GM18517 (cell line): ENCODE measurements at regions not wholly inside any gene's neighbourhood (a gene's known extent, or its start where the extent isn't known, plus 50 kb on each side); places are given as distances from the start of the nearest gene placed in this dataset.
"Not testable (repeated sequence)": the region's sequence is repeated elsewhere in the genome, so short reads cannot be mapped to it uniquely, and the experiment has no call there.

Experiments
- ATAC-seq: cut with Tn5 transposase; IDR thresholded peaks from one replicate; pipeline ENCODE4 v1.9.1; 2021; ENCODE audit warnings: mild to moderate bottlenecking, moderate library complexity; ENCODE audit not compliant: unreplicated experiment

DNA sequence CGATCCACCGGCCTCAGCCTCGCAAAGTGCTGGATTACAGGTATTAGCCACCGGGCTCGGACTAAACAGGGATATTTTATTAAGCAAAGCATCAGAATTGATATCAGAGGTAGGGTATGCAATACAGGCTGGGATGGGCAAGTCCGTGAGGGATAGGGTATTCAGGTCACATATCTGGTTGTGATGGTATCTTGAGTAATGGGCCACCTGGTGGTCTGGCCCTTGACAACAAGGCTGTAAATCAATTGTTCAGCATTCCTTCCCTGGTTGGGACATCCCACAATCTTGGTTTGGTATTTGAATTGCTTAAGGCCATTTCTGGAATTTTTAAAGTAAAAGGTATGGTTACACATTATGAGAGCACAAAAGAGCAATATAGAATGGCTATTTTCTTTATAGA lies 1588.0 kb downstream of the SLITRK1 start:
- ATAC-seq: no peak

DNA sequence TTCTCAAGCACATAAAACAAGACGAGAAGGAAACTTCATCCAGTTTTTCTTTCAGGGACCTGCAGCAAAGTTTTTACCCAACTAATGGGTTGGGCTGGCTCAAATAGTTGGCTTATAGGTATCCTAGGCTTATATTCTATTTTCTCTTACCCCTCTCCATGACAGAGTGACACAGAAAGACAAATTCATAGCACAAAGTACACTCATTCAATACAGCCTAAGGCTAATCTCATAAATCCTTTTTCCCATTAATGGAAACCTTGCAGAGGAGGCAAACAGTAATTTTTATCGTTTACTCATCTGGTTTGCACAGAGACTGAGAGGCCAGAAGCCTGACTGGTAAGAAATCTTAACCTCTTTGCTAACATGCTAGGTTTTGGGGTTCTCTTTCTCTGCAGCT lies 1589.9 kb downstream of the SLITRK1 start:
- ATAC-seq: no peak

DNA sequence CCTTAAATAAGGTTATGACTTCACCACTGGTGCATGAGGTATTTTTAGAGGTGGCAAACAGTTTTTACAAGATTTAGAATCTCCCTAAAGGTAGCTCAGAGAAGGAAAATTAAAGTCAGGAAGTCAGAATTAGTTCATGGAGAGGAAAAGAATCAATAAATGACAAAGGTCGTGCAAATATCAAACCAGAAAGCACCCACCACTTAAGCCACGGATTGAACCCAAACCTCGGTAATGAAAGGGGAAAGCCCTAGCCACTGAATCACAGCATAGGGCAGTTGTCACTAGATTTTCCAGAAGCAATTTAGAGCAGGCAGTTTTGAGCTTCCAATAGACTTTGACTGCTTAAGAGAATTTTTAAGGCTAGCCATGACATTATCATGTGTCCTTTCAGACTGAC lies 1590.4 kb downstream of the SLITRK1 start:
- ATAC-seq: no peak

DNA sequence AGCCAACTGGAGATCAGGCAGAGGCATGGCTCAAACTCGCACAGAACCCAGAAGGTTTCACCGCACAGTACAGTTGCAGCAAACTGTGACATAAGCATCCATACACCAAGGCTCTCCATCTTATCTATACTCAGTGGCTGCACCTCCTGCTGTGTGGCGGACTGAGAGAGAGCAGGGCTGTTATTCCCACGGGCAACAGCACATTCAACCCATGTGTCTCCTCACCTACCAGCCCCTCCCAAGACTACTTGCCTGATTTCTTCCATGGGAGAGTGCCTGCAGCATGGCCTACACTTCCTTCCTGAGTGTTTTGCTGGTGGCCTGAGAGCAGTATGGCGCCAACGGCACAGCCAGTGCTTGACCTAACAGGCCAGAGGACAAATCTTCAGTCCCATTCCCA lies 1606.6 kb downstream of the SLITRK1 start:
- ATAC-seq: no peak

DNA sequence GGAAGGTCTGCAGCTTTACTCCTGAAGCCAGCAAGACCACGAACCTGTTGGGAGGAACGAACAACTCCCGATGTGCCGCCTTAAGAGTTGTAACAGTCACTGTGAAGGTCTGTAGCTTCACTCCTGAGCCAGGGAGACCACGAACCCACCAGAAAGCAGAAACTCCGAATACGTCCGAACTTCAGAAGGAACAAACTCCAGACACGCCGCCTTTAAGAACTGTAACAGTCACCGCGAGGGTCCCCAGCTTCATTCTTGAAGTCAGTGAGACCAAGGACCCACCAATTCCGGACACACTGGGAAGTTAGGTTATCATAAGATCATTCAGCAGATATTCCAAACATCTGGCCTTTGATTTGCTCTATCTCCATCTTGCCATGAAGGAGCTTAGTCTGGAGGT lies 1623.0 kb downstream of the SLITRK1 start:
- ATAC-seq: no peak

DNA sequence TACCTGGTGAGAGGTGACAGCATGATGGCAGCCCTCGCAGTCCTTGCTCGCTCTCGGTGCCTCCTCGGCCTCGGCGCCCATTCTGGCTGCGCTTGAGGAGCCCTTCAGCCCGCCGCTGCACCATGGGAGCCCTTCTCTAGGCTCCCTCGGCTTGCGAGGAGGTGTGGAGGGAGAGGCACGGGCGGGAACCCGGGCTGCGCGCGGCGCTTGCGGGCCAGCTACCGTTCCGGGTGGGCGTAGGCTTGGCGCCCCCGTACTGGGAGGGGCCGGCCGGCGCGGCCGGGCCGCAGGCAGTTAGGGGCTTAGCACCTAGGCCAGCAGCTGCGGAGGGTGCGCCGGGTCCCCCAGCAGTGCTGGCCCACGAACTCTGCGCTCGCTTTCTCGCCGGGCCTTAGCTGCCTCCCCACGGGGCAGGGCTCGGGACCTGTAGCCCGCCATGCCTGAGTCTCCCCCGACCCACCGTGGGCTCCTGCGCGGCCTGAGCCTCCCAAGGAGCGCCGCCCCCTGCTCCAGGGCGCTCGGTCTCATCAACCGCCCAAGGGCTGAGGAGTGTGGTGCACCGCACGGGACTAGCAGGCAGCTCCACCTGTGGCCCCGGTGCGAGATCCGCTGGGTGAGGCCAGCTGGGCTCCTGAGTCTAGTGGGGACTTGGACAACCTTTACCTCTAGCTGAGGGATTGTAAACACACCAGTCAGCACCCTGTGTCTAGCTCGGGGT lies 1624.3 kb downstream of the SLITRK1 start:
- ATAC-seq: no peak

DNA sequence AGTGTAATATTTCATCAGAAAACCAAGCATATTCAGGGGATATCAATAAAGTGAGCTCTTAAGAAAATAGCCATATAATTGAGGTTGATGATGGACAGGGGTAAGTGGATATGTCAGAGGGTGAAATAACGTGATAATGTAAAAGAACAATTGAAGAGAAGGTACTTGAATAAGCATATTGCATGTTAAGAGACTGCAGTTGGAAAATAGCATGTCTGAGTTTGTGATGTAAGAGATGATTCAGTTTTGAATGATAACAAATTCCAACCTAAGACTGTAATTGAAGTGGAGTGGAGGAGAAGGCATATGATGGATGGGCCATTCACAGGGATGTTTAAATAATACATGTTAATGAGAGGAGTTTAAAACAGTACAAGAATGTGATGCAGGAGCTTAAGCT lies 1633.5 kb downstream of the SLITRK1 start:
- ATAC-seq: no peak

DNA sequence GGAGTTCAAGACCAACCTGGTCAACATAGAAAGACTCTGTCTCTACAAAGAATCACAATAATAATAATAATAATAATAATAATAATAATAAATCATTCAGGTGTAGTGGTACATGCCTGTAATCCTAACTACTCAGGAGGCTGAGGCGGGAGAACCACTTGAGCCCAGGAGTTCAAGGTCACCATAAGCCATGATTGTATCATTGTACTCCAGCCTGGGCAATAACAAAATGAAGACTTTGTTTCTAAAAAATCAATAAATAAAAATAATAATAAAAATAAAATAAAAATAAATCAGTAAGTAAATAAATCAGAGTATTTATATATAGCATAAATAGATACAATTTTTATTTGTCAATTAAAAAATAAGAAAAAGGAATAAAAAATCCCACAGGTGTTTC lies 1636.4 kb downstream of the SLITRK1 start:
- no peak for ATAC-seq

DNA sequence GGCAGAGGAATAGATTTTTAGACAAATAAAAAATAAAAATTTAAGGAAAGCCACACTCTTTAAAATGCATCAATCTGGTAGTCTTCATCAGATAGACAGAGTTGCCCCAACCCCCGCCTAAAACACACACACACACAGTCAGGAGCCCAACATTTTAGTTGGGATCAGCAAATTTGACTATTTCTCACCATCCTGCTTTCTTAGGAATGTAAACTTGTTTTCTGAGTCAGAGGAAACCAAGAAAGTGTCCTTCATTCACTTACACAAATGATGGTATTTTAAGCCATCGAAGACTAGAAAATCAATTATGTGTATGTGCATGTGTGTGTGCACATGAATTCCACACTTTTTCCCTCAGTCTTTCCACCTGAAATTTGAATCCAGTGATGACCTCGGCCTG lies 1657.5 kb downstream of the SLITRK1 start:
- ATAC-seq: no peak

DNA sequence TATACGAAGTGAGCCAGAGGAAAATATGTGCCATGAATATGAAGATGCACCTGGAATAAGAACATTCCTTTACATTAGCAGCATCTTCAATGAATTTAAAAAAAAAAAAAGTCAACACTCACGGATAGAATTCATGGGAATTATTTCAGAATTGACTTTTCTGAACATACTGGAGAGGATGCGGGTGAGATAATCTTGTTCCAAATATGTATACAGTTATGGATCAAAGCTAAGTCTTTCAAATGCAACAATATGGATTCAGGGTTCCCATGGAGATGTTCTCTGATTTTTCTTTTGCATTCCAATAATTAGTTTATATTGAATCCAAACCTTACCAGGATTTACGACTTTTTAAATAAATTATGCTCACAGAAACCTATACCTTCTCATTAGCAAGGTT lies 1660.7 kb downstream of the SLITRK1 start:
- no peak for ATAC-seq

DNA sequence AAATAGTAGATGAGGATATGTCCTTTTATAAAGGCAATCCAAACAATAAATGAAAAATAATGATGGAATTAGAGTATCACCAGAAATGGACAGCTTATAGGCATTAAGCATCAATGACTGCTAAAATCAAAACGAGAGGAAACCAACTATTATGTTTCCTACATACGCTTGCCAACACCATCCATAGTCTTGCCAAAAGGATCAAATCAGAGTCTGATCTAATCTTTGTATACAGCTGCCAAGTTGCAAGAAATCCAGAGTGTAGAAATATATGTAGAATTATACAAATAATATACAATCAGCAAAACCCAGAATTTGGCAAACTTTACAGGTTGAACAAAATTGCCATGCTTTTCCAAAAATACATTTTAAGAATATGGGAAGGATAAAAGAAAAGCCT lies 1661.6 kb downstream of the SLITRK1 start:
- no peak for ATAC-seq

DNA sequence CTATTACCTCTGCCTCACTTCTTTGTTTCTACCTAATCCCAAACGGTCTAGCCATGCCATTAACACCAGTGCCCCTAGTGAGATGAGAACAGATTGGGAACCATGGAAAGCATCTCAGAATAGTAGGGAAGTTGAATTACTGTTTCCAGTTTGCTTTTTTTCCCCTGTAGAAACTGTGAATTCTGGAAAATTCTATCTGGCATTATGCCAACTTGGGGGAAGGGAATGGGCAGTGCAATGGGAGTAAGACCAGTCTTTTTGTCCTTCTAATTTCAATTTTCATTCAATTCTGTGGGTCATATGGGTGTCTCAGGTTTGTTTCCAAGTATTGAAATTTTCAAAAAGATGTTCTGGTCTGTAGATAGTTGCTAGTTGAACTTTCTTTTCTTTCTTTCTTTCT lies 1666.1 kb downstream of the SLITRK1 start:
- no peak for ATAC-seq

DNA sequence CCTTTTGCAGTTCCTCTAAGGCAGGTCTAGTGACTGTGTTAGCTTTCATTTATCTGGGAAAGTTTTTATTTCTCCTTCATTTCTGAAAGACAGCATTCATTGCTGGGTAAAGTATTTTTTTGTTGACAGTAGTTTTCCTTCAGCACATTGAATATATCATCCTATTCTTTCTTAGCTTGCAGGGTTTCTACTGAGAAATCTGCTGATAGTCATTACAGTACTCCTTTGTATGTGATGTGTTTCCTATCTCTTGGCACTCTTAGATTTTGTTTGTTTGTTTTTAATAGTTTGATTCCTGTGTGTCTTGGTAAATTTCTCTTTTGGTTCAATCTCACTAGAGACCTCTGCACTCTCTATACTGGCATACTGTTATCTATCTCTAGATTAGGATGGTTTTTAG lies 1667.9 kb downstream of the SLITRK1 start:
- no peak for ATAC-seq

DNA sequence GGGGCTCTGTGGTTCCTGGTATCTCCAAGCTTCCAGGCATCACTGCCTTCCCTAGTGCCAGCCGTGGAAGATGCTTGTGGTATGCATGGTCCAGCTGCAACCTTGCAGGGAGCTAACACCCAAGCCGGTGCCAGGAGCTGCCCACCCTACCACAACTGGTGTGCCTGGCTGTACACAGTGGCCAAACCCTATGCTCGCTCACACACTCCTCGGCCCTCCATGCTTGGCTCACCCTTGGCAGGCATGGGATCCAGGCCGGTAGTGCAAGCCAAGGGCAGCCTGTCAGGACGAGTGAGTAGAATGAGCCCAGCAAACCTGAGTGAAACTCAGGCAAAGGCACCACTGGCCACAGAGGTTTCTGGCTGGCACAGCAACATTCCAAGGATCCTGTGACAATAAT lies 1676.0 kb downstream of the SLITRK1 start:
- ATAC-seq: no peak

DNA sequence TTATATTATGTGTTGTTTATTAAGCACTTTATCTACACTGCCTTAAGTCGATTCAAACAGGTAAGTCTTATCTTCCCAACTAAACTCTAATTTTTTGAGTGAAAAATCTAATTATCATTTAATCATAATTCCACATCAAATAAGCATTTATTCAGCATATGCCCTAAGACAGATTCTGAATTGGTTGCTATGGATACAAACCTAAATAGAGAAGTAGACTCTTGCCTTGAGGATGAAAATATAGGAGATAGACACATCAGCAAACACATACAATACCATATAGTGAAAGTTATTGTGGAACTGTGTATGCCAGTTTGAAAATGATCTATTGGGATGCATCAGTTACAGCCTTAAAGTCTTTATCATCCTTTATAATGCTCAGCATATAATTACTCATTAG lies 1679.9 kb downstream of the SLITRK1 start:
- no peak for ATAC-seq

DNA sequence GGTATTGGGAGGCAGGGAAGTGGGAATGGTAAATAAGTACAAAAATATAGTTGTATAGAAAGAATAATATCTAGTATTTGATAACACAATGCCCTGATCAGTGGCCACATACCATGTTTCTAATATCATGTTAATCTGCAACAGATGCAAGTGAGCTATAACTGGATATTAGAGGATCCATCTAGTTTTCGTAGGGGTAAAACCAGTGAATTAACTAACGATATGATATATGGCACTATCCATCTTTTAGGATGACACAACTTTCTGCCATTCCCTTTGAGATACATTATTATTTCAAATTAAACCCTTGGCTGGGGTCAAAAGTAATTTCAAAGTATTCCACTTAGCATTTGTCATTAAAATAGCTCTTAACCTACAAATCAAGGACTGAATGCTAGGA lies 1686.2 kb downstream of the SLITRK1 start:
- ATAC-seq: no peak

DNA sequence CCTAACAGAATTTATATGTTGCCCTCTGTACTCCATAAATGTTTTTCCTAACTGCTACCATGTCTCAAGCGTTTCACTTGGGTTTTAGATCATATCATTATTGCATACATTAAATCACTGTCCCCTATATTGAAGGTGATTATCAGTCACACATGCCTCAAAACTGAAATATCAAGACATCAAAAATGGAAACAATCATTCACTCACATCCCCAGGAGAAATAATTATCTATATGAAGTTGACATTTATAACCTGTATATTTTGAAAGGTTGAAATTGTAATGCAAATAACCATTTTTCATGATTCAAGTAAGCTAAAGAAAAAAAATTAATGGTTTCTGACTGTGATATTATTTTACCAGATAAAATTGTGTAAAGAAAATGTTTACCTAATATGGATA lies 1695.0 kb downstream of the SLITRK1 start:
- ATAC-seq: no peak

DNA sequence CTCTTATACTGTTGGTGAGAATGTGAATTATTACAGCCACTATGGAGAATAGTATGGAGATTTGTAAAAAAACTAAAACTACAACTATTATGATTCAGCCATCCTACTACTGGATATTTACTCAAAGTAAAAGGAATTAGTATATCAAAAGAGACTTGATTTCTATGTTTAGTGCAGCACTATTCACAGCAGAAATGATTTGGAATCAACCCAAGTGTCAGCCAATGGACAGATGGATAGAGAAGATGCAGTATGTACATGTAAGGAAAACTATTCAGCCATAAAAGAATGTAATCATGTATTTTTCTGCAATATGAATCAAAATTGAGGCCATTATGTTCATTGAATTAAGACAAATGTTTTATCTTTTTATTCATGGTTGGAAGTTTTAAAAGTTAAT lies 1705.5 kb downstream of the SLITRK1 start:
- no peak for ATAC-seq

DNA sequence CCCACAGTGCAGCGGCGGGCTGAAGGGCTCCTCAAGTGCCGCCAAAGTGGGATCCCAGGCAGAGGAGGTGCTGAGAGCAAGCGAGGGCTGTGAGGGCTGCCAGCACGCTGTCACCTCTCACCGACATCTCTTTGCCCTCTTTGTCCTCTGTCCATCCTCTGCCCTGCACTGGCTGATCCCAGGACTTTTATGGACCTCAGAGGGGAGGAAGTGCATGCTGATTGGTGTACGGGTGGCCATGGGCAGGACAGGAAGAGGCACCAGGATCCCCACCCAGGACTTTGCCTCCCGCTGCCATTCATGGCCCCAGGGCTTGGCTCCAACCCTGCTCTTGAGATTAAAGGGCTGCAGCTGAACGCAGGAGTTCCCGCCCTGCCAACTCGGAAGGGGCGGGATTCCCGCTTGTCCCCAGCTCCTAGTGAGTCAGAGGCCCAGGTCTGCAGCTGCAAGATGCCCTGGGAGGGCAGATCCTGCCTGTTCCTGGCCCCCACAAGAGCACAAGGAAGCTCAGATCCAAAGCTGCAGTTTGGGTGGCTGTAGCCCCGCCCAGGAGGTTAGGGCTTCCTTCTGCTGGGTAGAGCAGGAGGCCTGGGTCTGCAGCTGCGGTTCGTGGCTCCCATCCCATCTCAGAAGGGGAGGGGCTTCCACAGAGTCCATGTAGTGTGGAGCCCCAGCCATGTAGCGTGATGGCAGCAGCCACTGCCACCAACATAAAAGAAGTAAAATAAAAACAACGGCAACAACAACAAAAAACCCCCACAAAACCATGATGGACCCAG lies 1716.7 kb downstream of the SLITRK1 start:
- no peak for ATAC-seq

DNA sequence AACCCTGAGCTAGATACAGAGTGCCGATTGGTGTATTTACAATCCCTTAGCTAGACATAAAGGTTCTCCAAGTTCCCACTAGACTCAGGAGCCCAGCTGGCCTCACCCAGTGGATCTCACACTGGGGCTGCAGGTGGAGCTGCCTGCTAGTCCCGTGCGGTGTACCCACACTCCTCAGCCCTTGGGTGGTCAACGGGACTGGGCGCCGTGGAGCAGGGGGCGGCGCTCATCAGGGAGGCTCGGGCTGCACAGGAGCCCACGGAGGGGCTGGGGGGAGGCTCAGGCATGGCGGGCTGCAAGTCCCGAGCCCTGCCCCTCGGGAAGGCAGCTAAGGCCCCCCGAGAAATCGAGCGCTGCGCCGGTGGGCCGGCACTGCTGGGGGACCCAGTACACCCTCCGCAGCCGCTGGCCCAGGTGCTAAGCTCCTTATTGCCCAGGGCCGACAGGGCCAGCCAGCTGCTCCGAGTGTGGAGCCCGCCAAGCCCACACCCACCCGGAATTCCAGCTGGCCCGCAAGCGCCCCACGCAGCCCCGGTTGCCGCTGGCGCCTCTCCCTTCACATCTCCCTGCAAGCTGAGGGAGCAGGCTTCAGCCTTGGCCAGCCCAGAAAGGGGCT lies 1717.4 kb downstream of the SLITRK1 start:
- ATAC-seq: not testable (repeated sequence)

DNA sequence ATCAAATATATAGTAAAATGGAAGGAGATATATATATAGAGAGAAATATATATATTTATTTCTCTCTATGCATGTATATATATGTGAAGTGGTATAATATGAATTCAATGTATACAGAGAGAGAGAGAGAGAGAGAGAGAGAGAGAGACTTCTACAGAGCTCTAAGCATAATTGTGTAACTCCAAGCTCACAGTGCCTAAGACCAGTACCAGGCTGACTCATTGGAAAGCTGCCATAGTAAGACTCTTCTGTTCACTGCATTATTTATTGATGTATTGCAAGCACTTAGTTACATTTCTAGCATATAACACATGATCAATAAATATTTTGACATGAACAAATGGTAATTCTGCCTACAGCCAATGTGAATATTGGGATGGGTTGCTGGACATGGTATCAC lies 1734.7 kb downstream of the SLITRK1 start:
- no peak for ATAC-seq

DNA sequence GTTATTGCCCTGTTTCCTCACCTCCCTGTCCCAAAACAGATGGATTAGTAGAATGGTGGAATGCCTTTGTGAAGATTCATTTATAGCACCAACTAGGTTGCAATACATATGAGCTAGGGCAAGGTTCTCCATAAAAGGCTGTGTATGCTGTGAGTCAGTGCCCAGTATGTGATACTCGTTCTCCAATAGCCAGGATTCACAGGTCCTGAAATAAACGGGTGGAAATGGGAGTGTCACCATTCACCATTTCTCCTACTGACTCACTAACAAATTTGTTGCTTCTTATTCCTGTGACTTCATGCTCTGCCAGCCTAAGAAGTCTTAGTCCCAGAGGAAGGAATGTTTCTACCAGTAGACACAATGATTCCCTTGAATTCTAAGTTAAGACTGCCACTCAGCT lies 1745.4 kb downstream of the SLITRK1 start:
- ATAC-seq: no peak
